IMR-90 (cell line): ENCODE measurements at regions not wholly inside any gene's neighbourhood (a gene's known extent, or its start where the extent isn't known, plus 50 kb on each side); places are given as distances from the start of the nearest gene placed in this dataset.

Source experiments
- ATAC-seq: fragments of 200-7000 bp; cut with Tn5 transposase; 2 replicates; pipeline ENCODE4 v1.9.1; 2020; ENCODE audit warnings: low read depth, mild to moderate bottlenecking, moderate library complexity
- BruUV-seq: library from RNA; stranded (reverse); fragments of 400-500 nt; replicated peaks from 2 replicates; lab custom pipeline; 2021; lab: Mats Ljungman, UMichigan
- CTCF ChIA-PET: fragments of 300-600 bp; formaldehyde crosslinking; extraction: SDS; loops from one replicate; lab custom pipeline; 2021; ENCODE audit warnings: antibody characterized with exemption; lab: Yijun Ruan, JAX
- POLR2A ChIA-PET: fragments of 300-600 bp; sonication (Branson Sonifier 250); formaldehyde crosslinking; loops from one replicate; lab custom pipeline; 2022; ENCODE audit warnings: antibody characterized with exemption; ENCODE audit not compliant: unreplicated experiment; lab: Charles Lee
- DNase-seq: peaks from one replicate; pipeline ENCODE4 v3.0.0; 2013
- H2AFZ ChIP-seq: replicated peaks from 2 replicates; pipeline ENCODE3; 2013; ENCODE audit warnings: low read length, mild to moderate bottlenecking; ENCODE audit not compliant: poor library complexity
- H2AK5ac ChIP-seq: 2 replicates; pipeline ENCODE4 v1.6.1; 2013; ENCODE audit warnings: low read depth, low read length, inconsistent platforms
- H2AK9ac ChIP-seq: replicated peaks from 2 replicates; pipeline ENCODE3; 2013; ENCODE audit warnings: mild to moderate bottlenecking, low read depth, low read length, moderate library complexity; ENCODE audit not compliant: poor library complexity
- H2BK120ac ChIP-seq: 2 replicates; pipeline ENCODE4 v1.6.1; 2013; ENCODE audit warnings: low read depth, low read length, inconsistent platforms
- H2BK15ac ChIP-seq: 3 replicates; pipeline ENCODE4 v1.6.1; 2013; ENCODE audit warnings: low read depth, low read length, inconsistent platforms
- H2BK20ac ChIP-seq: 2 replicates; pipeline ENCODE4 v1.6.1; 2013; ENCODE audit warnings: low read depth, mild to moderate bottlenecking, inconsistent platforms, low read length, moderate library complexity
- H2BK5ac ChIP-seq: 2 replicates; pipeline ENCODE4 v1.6.1; 2013; ENCODE audit warnings: mild to moderate bottlenecking, low read depth, low read length, inconsistent platforms; ENCODE audit not compliant: poor library complexity, severe bottlenecking
- H3K14ac ChIP-seq: replicated peaks from 2 replicates; pipeline ENCODE4 v1.6.1; 2013; ENCODE audit warnings: low read depth, low read length, inconsistent platforms
- H3K18ac ChIP-seq: 2 replicates; pipeline ENCODE4 v1.6.1; 2013; ENCODE audit warnings: low read depth, low read length, control low read depth
- H3K23ac ChIP-seq: 2 replicates; pipeline ENCODE4 v1.6.1; 2013; ENCODE audit warnings: low read depth, low read length, inconsistent platforms
- H3K27ac ChIP-seq: 2 replicates; pipeline ENCODE4 v1.5.1; 2013; ENCODE audit warnings: mild to moderate bottlenecking, control low read depth, low read length; ENCODE audit not compliant: insufficient read depth
- H3K27me3 ChIP-seq: 2 replicates; pipeline ENCODE4 v1.6.1; 2013; ENCODE audit warnings: low read length; ENCODE audit not compliant: control insufficient read depth, insufficient read depth
- H3K36me3 ChIP-seq: 2 replicates; pipeline ENCODE4 v1.6.1; 2013; ENCODE audit warnings: low read length, mixed read lengths; ENCODE audit not compliant: control insufficient read depth, insufficient read depth
- H3K4ac ChIP-seq: 2 replicates; pipeline ENCODE4 v1.6.1; 2013; ENCODE audit warnings: low read depth, low read length, inconsistent platforms
- H3K4me1 ChIP-seq: 2 replicates; pipeline ENCODE4 v1.6.1; 2013; ENCODE audit warnings: low read length, mixed read lengths; ENCODE audit not compliant: control insufficient read depth, insufficient read depth
- H3K4me2 ChIP-seq: 2 replicates; pipeline ENCODE4 v1.6.1; 2013; ENCODE audit warnings: low read depth, mild to moderate bottlenecking, control low read depth, low read length, moderate library complexity
- H3K4me3 ChIP-seq: 2 replicates; pipeline ENCODE4 v1.5.1; 2013; ENCODE audit warnings: low read depth, mild to moderate bottlenecking, control low read depth, low read length, moderate library complexity; ENCODE audit not compliant: insufficient read depth
- H3K56ac ChIP-seq: 2 replicates; pipeline ENCODE4 v1.6.1; 2013; ENCODE audit warnings: low read length, inconsistent platforms; ENCODE audit not compliant: insufficient read depth; ENCODE audit errors: extremely low read depth
- H3K79me1 ChIP-seq, 2 experiments: 2 replicates each; pipeline ENCODE4 v1.6.1; 2013; ENCODE audit warnings: low read length in 2 of 2, inconsistent platforms in 1 of 2, low read depth in 1 of 2
- H3K9ac ChIP-seq: 2 replicates; pipeline ENCODE4 v1.6.1; 2013; ENCODE audit warnings: low read depth, low read length, control low read depth
- H3K9me1 ChIP-seq: 2 replicates; pipeline ENCODE4 v1.6.1; 2013; ENCODE audit warnings: low read length, inconsistent platforms; ENCODE audit not compliant: insufficient read depth
- H3K9me3 ChIP-seq: 2 replicates; pipeline ENCODE4 v1.6.1; 2013; ENCODE audit warnings: low read length; ENCODE audit not compliant: control insufficient read depth, insufficient read depth
- H4K20me1 ChIP-seq: 2 replicates; pipeline ENCODE4 v1.6.1; 2013; ENCODE audit warnings: low read length, inconsistent platforms; ENCODE audit not compliant: insufficient read depth
- H4K5ac ChIP-seq: 2 replicates; pipeline ENCODE4 v1.6.1; 2013; ENCODE audit warnings: mild to moderate bottlenecking, low read depth, low read length, control low read depth
- H4K8ac ChIP-seq, 2 experiments: 2 replicates each; pipeline ENCODE4 v1.6.1; 2013; ENCODE audit warnings: low read depth in 2 of 2, low read length in 2 of 2, control low read depth in 1 of 2, inconsistent platforms in 1 of 2
- H4K91ac ChIP-seq: 2 replicates; pipeline ENCODE4 v1.6.1; 2013; ENCODE audit warnings: low read depth, low read length, inconsistent platforms; ENCODE audit not compliant: insufficient read depth
- BHLHE40 ChIP-seq: fragments of 150-350 bp; IDR thresholded peaks from 2 replicates; pipeline ENCODE4 v1.6.1; 2016; ENCODE audit warnings: mild to moderate bottlenecking, low read depth, low read length
- CEBPB ChIP-seq: IDR thresholded peaks from 2 replicates; pipeline ENCODE4 v1.6.1; 2012; ENCODE audit warnings: low read depth, low read length, improper control_type of control experiment
- MAFK ChIP-seq: IDR thresholded peaks from 2 replicates; pipeline ENCODE4 v1.6.1; 2012; ENCODE audit warnings: low read depth, low read length, improper control_type of control experiment
- MAZ ChIP-seq: IDR thresholded peaks from 2 replicates; pipeline ENCODE4 v1.6.1; 2012; ENCODE audit warnings: low read depth, mild to moderate bottlenecking, low read length, improper control_type of control experiment, moderate library complexity, borderline replicate concordance
- MXI1 ChIP-seq: IDR thresholded peaks from 2 replicates; pipeline ENCODE4 v1.6.1; 2012; ENCODE audit warnings: low read depth, mild to moderate bottlenecking, low read length, moderate library complexity, borderline replicate concordance
- NFE2L2 ChIP-seq: fragments of 150-350 bp; IDR thresholded peaks from 2 replicates; pipeline ENCODE4 v1.6.1; 2016; ENCODE audit warnings: low read depth, mild to moderate bottlenecking, low read length
- POLR2A ChIP-seq: IDR thresholded peaks from 2 replicates; pipeline ENCODE4 v1.6.1; 2012; ENCODE audit warnings: mild to moderate bottlenecking, low read depth, low read length
- RCOR1 ChIP-seq: IDR thresholded peaks from 2 replicates; pipeline ENCODE4 v1.6.1; 2012; ENCODE audit warnings: mild to moderate bottlenecking, low read length, improper control_type of control experiment; ENCODE audit not compliant: insufficient replicate concordance
- SMC3 ChIP-seq: fragments of 150-350 bp; IDR thresholded peaks from 2 replicates; pipeline ENCODE4 v1.6.1; 2016; ENCODE audit warnings: low read depth, mild to moderate bottlenecking, antibody characterized with exemption, low read length, moderate library complexity
- WGBS, 2 experiments: methylation state at CpG; one replicate each; pipeline versions ENCODE4 v1.1.5 to v1.1.7; 2013; ENCODE audit warnings: missing lambda C conversion rate in 2 of 2; ENCODE audit not compliant: insufficient read length in 1 of 2; ENCODE audit errors: extremely low coverage in 2 of 2; 5-methylcytosine and 5-hydroxymethylcytosine counted together
- dilution Hi-C: fragments of 300-500 bp; cut with HindIII; formaldehyde crosslinking; loops from one replicate; pipeline ENCODE4 v1.14.3; 2018; ENCODE audit warnings: low sequenced_read_pairs; ENCODE audit not compliant: unreplicated experiment
- in situ Hi-C: fragments of 300-500 bp; cut with MboI; formaldehyde crosslinking; loops from 3 replicates; pipeline ENCODE4 v1.14.3; 2019; ENCODE audit warnings: low sequenced_read_pairs, inconsistent platforms, mixed read lengths
- intact Hi-C: fragments of 100-400 bp; cut with micrococcal nuclease; formaldehyde crosslinking; loops from 2 replicates; pipeline ENCODE4 v1.10.0; 2022
- TF ChIP-seq, protein P1 (sequence below): fragments of 150-350 bp; IDR thresholded peaks from 2 replicates; pipeline ENCODE4 v1.6.1; 2016; ENCODE audit warnings: low read depth, mild to moderate bottlenecking, low read length, moderate library complexity, borderline replicate concordance
- TF ChIP-seq, protein P2 (sequence below): fragments of 150-350 bp; IDR thresholded peaks from 2 replicates; pipeline ENCODE4 v1.6.1; 2017; ENCODE audit warnings: mild to moderate bottlenecking, antibody characterized with exemption, low read length, low read depth
- TF ChIP-seq, protein P3 (sequence below): conservative IDR thresholded peaks from 2 replicates; pipeline ENCODE4 v1.5.1; 2012; ENCODE audit warnings: mild to moderate bottlenecking, low read depth, low read length, improper control_type of control experiment

DNA sequence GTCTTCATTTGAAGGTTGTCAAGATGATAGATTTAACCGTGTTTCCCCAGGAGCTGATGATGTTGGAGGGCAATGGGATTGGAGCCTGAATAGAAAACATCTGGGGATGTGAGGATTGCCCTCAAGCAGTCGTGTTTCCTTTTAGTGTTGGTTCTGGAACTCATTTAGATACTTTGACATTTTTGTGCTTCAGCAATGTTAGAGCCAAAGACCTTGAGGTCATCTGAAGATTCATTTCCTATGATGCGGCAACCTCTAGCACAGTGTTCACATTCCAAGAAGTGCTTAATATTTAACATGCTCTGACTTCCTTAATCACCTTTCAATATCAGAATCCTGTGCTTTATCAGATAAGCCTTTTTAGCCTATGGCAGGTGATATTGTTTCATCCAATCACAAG is 82.7 kb downstream of the SLC10A2 start:
- WGBS, 2 experiments = no CpG with 5 or more reads among the region's 3 CpGs
- H4K91ac ChIP-seq = no peak overlapping the region
- DNase-seq = no peak
- H2BK120ac ChIP-seq = no peak overlapping the region
- dilution Hi-C loops (no loop called here), in situ Hi-C loops (no loop called here), intact Hi-C loops (no loop called here)
- H3K4me3 ChIP-seq = no peak overlapping the region
- H2BK15ac ChIP-seq = no peak overlapping the region
- H3K4ac ChIP-seq = no peak overlapping the region
- no peaks in the 10 kb centered on the region for H3K4me1 ChIP-seq
- H3K9me1 ChIP-seq = no peaks in the 10 kb centered on the region
- no peak for TF ChIP-seq BHLHE40
- no peak for TF ChIP-seq MAFK
- TF ChIP-seq, protein P1, sequence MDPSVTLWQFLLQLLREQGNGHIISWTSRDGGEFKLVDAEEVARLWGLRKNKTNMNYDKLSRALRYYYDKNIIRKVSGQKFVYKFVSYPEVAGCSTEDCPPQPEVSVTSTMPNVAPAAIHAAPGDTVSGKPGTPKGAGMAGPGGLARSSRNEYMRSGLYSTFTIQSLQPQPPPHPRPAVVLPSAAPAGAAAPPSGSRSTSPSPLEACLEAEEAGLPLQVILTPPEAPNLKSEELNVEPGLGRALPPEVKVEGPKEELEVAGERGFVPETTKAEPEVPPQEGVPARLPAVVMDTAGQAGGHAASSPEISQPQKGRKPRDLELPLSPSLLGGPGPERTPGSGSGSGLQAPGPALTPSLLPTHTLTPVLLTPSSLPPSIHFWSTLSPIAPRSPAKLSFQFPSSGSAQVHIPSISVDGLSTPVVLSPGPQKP = no peak
- no peak for TF ChIP-seq MXI1
- TF ChIP-seq, protein P2, sequence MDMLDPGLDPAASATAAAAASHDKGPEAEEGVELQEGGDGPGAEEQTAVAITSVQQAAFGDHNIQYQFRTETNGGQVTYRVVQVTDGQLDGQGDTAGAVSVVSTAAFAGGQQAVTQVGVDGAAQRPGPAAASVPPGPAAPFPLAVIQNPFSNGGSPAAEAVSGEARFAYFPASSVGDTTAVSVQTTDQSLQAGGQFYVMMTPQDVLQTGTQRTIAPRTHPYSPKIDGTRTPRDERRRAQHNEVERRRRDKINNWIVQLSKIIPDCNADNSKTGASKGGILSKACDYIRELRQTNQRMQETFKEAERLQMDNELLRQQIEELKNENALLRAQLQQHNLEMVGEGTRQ = no peak
- no peak for TF ChIP-seq NFE2L2
- TF ChIP-seq SMC3 = no peak
- no peak for TF ChIP-seq POLR2A
- TF ChIP-seq MAZ = no peak
- TF ChIP-seq, protein P3, sequence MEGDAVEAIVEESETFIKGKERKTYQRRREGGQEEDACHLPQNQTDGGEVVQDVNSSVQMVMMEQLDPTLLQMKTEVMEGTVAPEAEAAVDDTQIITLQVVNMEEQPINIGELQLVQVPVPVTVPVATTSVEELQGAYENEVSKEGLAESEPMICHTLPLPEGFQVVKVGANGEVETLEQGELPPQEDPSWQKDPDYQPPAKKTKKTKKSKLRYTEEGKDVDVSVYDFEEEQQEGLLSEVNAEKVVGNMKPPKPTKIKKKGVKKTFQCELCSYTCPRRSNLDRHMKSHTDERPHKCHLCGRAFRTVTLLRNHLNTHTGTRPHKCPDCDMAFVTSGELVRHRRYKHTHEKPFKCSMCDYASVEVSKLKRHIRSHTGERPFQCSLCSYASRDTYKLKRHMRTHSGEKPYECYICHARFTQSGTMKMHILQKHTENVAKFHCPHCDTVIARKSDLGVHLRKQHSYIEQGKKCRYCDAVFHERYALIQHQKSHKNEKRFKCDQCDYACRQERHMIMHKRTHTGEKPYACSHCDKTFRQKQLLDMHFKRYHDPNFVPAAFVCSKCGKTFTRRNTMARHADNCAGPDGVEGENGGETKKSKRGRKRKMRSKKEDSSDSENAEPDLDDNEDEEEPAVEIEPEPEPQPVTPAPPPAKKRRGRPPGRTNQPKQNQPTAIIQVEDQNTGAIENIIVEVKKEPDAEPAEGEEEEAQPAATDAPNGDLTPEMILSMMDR = no peak
- no peak for TF ChIP-seq CEBPB
- TF ChIP-seq RCOR1 = no peak
- H2AK9ac ChIP-seq = no peak overlapping the region
- BruUV-seq = no TSS peak
- no peak overlapping the region for H3K4me2 ChIP-seq
- no peaks in the 10 kb centered on the region for H4K20me1 ChIP-seq
- no peaks in the 10 kb centered on the region for H3K79me1 ChIP-seq
- H3K36me3 ChIP-seq = no peaks in the 10 kb centered on the region
- no peak overlapping the region for H4K5ac ChIP-seq
- H3K14ac ChIP-seq = no peak overlapping the region
- H3K56ac ChIP-seq = no peak overlapping the region
- CTCF ChIA-PET = no interaction called here
- H3K9me3 ChIP-seq = peaks cover 3% of the 10 kb centered on the region
- no peak overlapping the region for H3K9ac ChIP-seq
- H3K18ac ChIP-seq = no peak overlapping the region
- ATAC-seq = no peak
- H2AFZ ChIP-seq = no peak overlapping the region
- no peak overlapping the region for H3K27ac ChIP-seq
- POLR2A ChIA-PET = no interaction called here
- H2BK20ac ChIP-seq = no peak overlapping the region
- no peak overlapping the region for H2BK5ac ChIP-seq
- H4K8ac ChIP-seq = no peak overlapping the region
- H2AK5ac ChIP-seq = no peak overlapping the region
- H3K27me3 ChIP-seq = no peaks in the 10 kb centered on the region
- H3K23ac ChIP-seq = no peak overlapping the region
